Colonic mucosa (tissue), 4 donors: ENCODE measurements at regions not wholly inside any gene's neighbourhood (a gene's known extent, or its start where the extent isn't known, plus 50 kb on each side); places are given as distances from the start of the nearest gene placed in this dataset.

ENCODE experiments used
- DNase-seq: peaks from one replicate; pipeline ENCODE4 v3.0.0-alpha.2; 2020
- H3K27ac ChIP-seq: fragments of 200-600 bp; one replicate; pipeline ENCODE4 v1.8.0; 2021
- H3K27me3 ChIP-seq: fragments of 200-600 bp; one replicate; pipeline ENCODE4 v1.8.0; 2021
- H3K36me3 ChIP-seq: fragments of 200-600 bp; one replicate; pipeline ENCODE4 v1.8.0; 2021
- H3K4me1 ChIP-seq: fragments of 200-600 bp; one replicate; pipeline ENCODE4 v1.8.0; 2021; ENCODE audit warnings: mild to moderate bottlenecking
- H3K4me3 ChIP-seq: fragments of 200-600 bp; one replicate; pipeline ENCODE4 v1.8.0; 2021
- H3K9ac ChIP-seq, 2 donors: one replicate each; pipeline ENCODE4 v1.7.0; 2013; ENCODE audit warnings: control low read depth in 2 of 2, low read depth in 2 of 2, low read length in 2 of 2
- H3K9me3 ChIP-seq: fragments of 200-600 bp; one replicate; pipeline ENCODE4 v1.8.0; 2021
- CTCF ChIP-seq: fragments of 200-600 bp; IDR thresholded peaks from one replicate; pipeline ENCODE4 v1.8.0; 2022; ENCODE audit warnings: antibody characterized with exemption, mild to moderate bottlenecking
- intact Hi-C: fragments of 100-400 bp; cut with DNase I; formaldehyde crosslinking; loops from one replicate; pipeline ENCODE4 v1.14.1; 2022
- donor health status: healthy.
- donor health status: DM: no; HTN: no; CAD: no.
- donor health status: DM: no; HTN: no; CAD: no.

- no peaks in the 10 kb centered on the region for H3K4me1 ChIP-seq
- no peak overlapping the region for H3K27ac ChIP-seq
- no peak for TF ChIP-seq CTCF
- no peak overlapping the region for H3K9ac ChIP-seq
- no peaks in the 10 kb centered on the region for H3K27me3 ChIP-seq
- H3K4me3 ChIP-seq = no peak overlapping the region
- H3K36me3 ChIP-seq = no peaks in the 10 kb centered on the region
- H3K9me3 ChIP-seq = no peaks in the 10 kb centered on the region
- intact Hi-C loops = no loop called here
- DNase-seq = no peak
These were observed 91.8 kb upstream of the ST6GAL2 start for GRCh38 chr2:106977717-106978116.

GRCh38 chr2:106978647-106979046 is 92.7 kb upstream of the ST6GAL2 start:
- intact Hi-C loops = no loop called here
- Histone ChIP-seq H3K27me3 (no peaks in the 10 kb centered on the region), H3K4me3 (no peak overlapping the region), H3K4me1 (no peaks in the 10 kb centered on the region), H3K9me3 (no peaks in the 10 kb centered on the region), H3K9ac (no peak overlapping the region), H3K27ac (no peak overlapping the region), H3K36me3 (no peaks in the 10 kb centered on the region)
- TF ChIP-seq CTCF = no peak
- peak; percentile 24 for DNase-seq

GRCh38 chr2:106981491-106981890 is 95.5 kb upstream of the ST6GAL2 start:
- H3K36me3 ChIP-seq = no peaks in the 10 kb centered on the region
- H3K4me3 ChIP-seq = no peak overlapping the region
- DNase-seq = no peak
- H3K9me3 ChIP-seq = no peaks in the 10 kb centered on the region
- H3K27ac ChIP-seq = no peak overlapping the region
- no peaks in the 10 kb centered on the region for H3K4me1 ChIP-seq
- TF ChIP-seq CTCF = no peak
- intact Hi-C loops = no loop called here
- no peaks in the 10 kb centered on the region for H3K27me3 ChIP-seq
- no peak overlapping the region for H3K9ac ChIP-seq

- no peak for DNase-seq
- no peaks in the 10 kb centered on the region for H3K27me3 ChIP-seq
- intact Hi-C loops = no loop called here
- no peak overlapping the region for H3K9ac ChIP-seq
- no peaks in the 10 kb centered on the region for H3K36me3 ChIP-seq
- H3K27ac ChIP-seq = no peak overlapping the region
- TF ChIP-seq CTCF = no peak
- H3K9me3 ChIP-seq = no peaks in the 10 kb centered on the region
- no peaks in the 10 kb centered on the region for H3K4me1 ChIP-seq
- H3K4me3 ChIP-seq = no peak overlapping the region
These were observed 96.4 kb upstream of the ST6GAL2 start for GRCh38 chr2:106982350-106982749.

GRCh38 chr2:106983305-106983704 is 97.3 kb upstream of the ST6GAL2 start:
- TF ChIP-seq CTCF = no peak

DNA sequence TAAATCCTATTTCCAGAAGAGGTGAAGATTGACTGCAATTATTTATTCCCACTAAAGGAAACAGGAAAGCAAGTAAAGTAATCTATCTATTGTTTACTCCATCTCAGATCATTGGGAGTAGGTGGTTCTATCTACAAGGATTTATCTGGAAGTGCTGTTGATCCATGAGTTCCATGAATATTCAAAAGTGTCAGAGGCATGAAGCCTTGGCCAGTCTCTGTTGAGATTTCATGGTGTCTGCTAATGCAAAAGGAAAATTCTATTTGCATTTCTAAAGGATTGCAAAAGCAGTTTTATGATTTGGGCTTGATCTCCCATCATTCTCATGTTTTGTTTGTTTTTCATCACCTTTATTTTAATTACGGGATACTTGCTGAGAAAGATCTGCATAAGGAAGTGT is 102.4 kb upstream of the ST6GAL2 start:
- Histone ChIP-seq H3K4me1 (no peaks in the 10 kb centered on the region), H3K36me3 (no peaks in the 10 kb centered on the region), H3K27me3 (no peaks in the 10 kb centered on the region), H3K4me3 (no peak overlapping the region), H3K9ac (no peak overlapping the region), H3K9me3 (no peaks in the 10 kb centered on the region), H3K27ac (no peak overlapping the region)
- no peak for DNase-seq
- intact Hi-C loops = no loop called here
- TF ChIP-seq CTCF = no peak

More at GRCh38 chr2:106983305-106983704, 97.3 kb upstream of the ST6GAL2 start:
- no peak overlapping the region for H3K9ac ChIP-seq
- H3K27ac ChIP-seq = no peak overlapping the region
- intact Hi-C loops = no loop called here
- DNase-seq = no peak
- no peaks in the 10 kb centered on the region for H3K9me3 ChIP-seq
- H3K27me3 ChIP-seq = no peaks in the 10 kb centered on the region
- no peak overlapping the region for H3K4me3 ChIP-seq
- H3K4me1 ChIP-seq = no peaks in the 10 kb centered on the region
- no peaks in the 10 kb centered on the region for H3K36me3 ChIP-seq
